ENCODE measurements at regions not wholly inside any gene's neighbourhood (a gene's known extent, or its start where the extent isn't known, plus 50 kb on each side); places are given as distances from the start of the nearest gene placed in this dataset.
"Not testable (repeated sequence)": the region's sequence is repeated elsewhere in the genome, so short reads cannot be mapped to it uniquely, and the experiment has no call there.

- TF ChIP-seq, protein P1, sequence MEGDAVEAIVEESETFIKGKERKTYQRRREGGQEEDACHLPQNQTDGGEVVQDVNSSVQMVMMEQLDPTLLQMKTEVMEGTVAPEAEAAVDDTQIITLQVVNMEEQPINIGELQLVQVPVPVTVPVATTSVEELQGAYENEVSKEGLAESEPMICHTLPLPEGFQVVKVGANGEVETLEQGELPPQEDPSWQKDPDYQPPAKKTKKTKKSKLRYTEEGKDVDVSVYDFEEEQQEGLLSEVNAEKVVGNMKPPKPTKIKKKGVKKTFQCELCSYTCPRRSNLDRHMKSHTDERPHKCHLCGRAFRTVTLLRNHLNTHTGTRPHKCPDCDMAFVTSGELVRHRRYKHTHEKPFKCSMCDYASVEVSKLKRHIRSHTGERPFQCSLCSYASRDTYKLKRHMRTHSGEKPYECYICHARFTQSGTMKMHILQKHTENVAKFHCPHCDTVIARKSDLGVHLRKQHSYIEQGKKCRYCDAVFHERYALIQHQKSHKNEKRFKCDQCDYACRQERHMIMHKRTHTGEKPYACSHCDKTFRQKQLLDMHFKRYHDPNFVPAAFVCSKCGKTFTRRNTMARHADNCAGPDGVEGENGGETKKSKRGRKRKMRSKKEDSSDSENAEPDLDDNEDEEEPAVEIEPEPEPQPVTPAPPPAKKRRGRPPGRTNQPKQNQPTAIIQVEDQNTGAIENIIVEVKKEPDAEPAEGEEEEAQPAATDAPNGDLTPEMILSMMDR (IDR thresholded peaks at IDR 0.05; ENCODE audit: control extremely low read depth, extremely low read depth): no peak
- no peak overlapping the region for H3K9ac ChIP-seq (ENCODE audit: insufficient read depth in 1 of 2, low read length in 2 of 2)
- H3K9me3 ChIP-seq (ENCODE audit: control insufficient read depth in 4 of 4, insufficient read depth in 3 of 4, low read length in 3 of 4): no peaks in the 10 kb centered on the region
- peaks cover 0 to 2% (median 0%) of the 10 kb centered on the region in 3 donors for H3K27me3 ChIP-seq (ENCODE audit: control insufficient read depth in 3 of 3, insufficient read depth in 3 of 3, low read length in 2 of 3)
- 83% methylated on average over 18 to 19 of the region's 19 CpGs for WGBS, 2 donors
- no peaks in the 10 kb centered on the region for H3K4me1 ChIP-seq (ENCODE audit: control insufficient read depth in 5 of 5, insufficient read depth in 5 of 5, low read length in 5 of 5)
- DNase-seq (no peak), ATAC-seq (ENCODE audit: insufficient read depth, low FRiP score) (no peak)
- H3K27ac ChIP-seq (ENCODE audit: low read depth in 1 of 2, low read length in 1 of 2): no peak overlapping the region
- H3K36me3 ChIP-seq (ENCODE audit: control insufficient read depth in 4 of 4, insufficient read depth in 4 of 4, low read length in 4 of 4): no peaks in the 10 kb centered on the region
- H3K4me3 ChIP-seq: no peak overlapping the region
Measured at GRCh38 chr15:77915261-77915960, 162.1 kb downstream of the TBC1D2B start.

DNA sequence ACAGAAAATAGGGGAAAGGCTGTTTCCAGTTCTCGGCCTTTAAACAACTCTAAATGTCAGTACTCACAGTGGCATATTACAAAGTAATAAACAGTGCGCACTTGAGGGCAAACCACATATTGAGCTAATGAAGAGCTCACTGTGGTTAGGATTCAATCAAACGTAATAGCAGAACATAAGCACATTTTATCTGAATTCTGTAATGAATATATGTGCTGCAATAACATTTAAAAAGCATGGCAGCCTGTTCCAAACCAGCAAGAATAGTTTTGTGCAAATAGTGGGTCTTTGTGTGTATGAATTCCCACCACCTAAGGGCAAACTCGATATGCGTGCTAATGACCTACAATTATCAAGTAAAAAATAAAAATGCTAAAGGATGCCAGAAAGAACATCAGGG is 163.0 kb downstream of the TBC1D2B start:
- not testable (repeated sequence) for H3K36me3 ChIP-seq (ENCODE audit: control insufficient read depth in 4 of 4, insufficient read depth in 4 of 4, low read length in 4 of 4); H3K4me1 ChIP-seq (ENCODE audit: control insufficient read depth in 5 of 5, insufficient read depth in 5 of 5, low read length in 5 of 5); H3K9me3 ChIP-seq (ENCODE audit: control insufficient read depth in 4 of 4, insufficient read depth in 3 of 4, low read length in 3 of 4); ATAC-seq (ENCODE audit: insufficient read depth, low FRiP score); H3K27me3 ChIP-seq (ENCODE audit: control insufficient read depth in 3 of 3, insufficient read depth in 3 of 3, low read length in 2 of 3); H3K4me3 ChIP-seq; H3K27ac ChIP-seq (ENCODE audit: low read depth in 1 of 2, low read length in 1 of 2); DNase-seq; H3K9ac ChIP-seq (ENCODE audit: insufficient read depth in 1 of 2, low read length in 2 of 2)
- 85 to 95% methylated on average over 5 of the region's 5 CpGs for WGBS, 2 donors

- H3K36me3 ChIP-seq (ENCODE audit: control insufficient read depth in 4 of 4, insufficient read depth in 4 of 4, low read length in 4 of 4); H3K4me1 ChIP-seq (ENCODE audit: control insufficient read depth in 5 of 5, insufficient read depth in 5 of 5, low read length in 5 of 5); ATAC-seq (ENCODE audit: insufficient read depth, low FRiP score); H3K9me3 ChIP-seq (ENCODE audit: control insufficient read depth in 4 of 4, insufficient read depth in 3 of 4, low read length in 3 of 4); H3K27me3 ChIP-seq (ENCODE audit: control insufficient read depth in 3 of 3, insufficient read depth in 3 of 3, low read length in 2 of 3): not testable (repeated sequence)
- peak overlapping the region in 1 of 2 donors; percentile 38 for H3K9ac ChIP-seq (ENCODE audit: insufficient read depth in 1 of 2, low read length in 2 of 2)
- 15 to 17% methylated on average over 12 of the region's 12 CpGs for WGBS, 2 donors
- H3K27ac ChIP-seq (ENCODE audit: low read depth in 1 of 2, low read length in 1 of 2): peak overlapping the region; percentile 73
- H3K4me3 ChIP-seq: peak overlapping the region; percentile 22
- TF ChIP-seq, protein P1 (IDR thresholded peaks at IDR 0.05; ENCODE audit: control extremely low read depth, extremely low read depth): peak; percentile 24
- peak; percentile 91 to 93 (median 91) for DNase-seq
Measured at GRCh38 chr15:77910030-77910911, 167.2 kb downstream of the TBC1D2B start.
